GM23338 (cell line): ENCODE measurements at regions not wholly inside any gene's neighbourhood (a gene's known extent, or its start where the extent isn't known, plus 50 kb on each side); places are given as distances from the start of the nearest gene placed in this dataset.

ENCODE experiments used
- ATAC-seq: fragments of 200-7000 bp; cut with Tn5 transposase; 3 replicates; pipeline ENCODE4 v1.9.1; 2020
- DNase-seq: peaks from one replicate; pipeline ENCODE4 v3.0.0-alpha.2; 2015; ENCODE audit warnings: low spot score
- H2AFZ ChIP-seq: fragments of 200-600 bp; sonication (generic); 2 replicates; pipeline ENCODE4 v1.8.0; 2016; ENCODE audit warnings: antibody characterized with exemption, mild to moderate bottlenecking, moderate library complexity
- H3F3A ChIP-seq: fragments of 200-600 bp; sonication (generic); replicated peaks from 2 replicates; pipeline ENCODE4 v1.8.0; 2017; ENCODE audit warnings: antibody characterized with exemption, mixed run types, low read depth
- H3K27ac ChIP-seq: fragments of 200-600 bp; sonication (generic); 2 replicates; pipeline ENCODE4 v1.6.1; 2016; ENCODE audit warnings: low read depth
- H3K27me3 ChIP-seq: fragments of 200-600 bp; sonication (generic); 2 replicates; pipeline ENCODE4 v1.8.0; 2016; ENCODE audit warnings: mild to moderate bottlenecking, mixed run types, moderate library complexity; ENCODE audit not compliant: insufficient read depth
- H3K36me3 ChIP-seq: fragments of 200-600 bp; sonication (generic); 2 replicates; pipeline ENCODE4 v1.8.0; 2016; ENCODE audit warnings: mild to moderate bottlenecking; ENCODE audit not compliant: insufficient read depth
- H3K4me1 ChIP-seq: fragments of 200-600 bp; sonication (generic); 2 replicates; pipeline ENCODE4 v1.8.0; 2016; ENCODE audit warnings: mild to moderate bottlenecking, moderate library complexity; ENCODE audit not compliant: insufficient read depth
- H3K4me2 ChIP-seq: fragments of 200-600 bp; sonication (generic); 2 replicates; pipeline ENCODE4 v1.7.1; 2017; ENCODE audit warnings: mixed run types
- H3K4me3 ChIP-seq: fragments of 200-600 bp; sonication (generic); 2 replicates; pipeline ENCODE4 v1.6.1; 2016; ENCODE audit warnings: mixed run types
- H3K79me2 ChIP-seq: fragments of 200-600 bp; sonication (generic); replicated peaks from 2 replicates; pipeline ENCODE4 v1.8.0; 2017; ENCODE audit warnings: mild to moderate bottlenecking; ENCODE audit not compliant: insufficient read depth
- H3K9me2 ChIP-seq: fragments of 200-600 bp; sonication (generic); 2 replicates; pipeline ENCODE4 v1.8.0; 2017; ENCODE audit not compliant: insufficient read depth
- H4K20me1 ChIP-seq: fragments of 200-600 bp; sonication (generic); replicated peaks from 2 replicates; pipeline ENCODE4 v1.8.0; 2017; ENCODE audit warnings: mild to moderate bottlenecking; ENCODE audit not compliant: insufficient read depth
- H3K27ac Mint-ChIP-seq: 2 replicates; pipeline ENCODE4 v1.8.0; 2020; ENCODE audit warnings: inconsistent platforms, mild to moderate bottlenecking, moderate library complexity, mixed read lengths
- H3K27me3 Mint-ChIP-seq: 3 replicates; pipeline ENCODE4 v1.8.0; 2022; ENCODE audit warnings: low read depth, mild to moderate bottlenecking, moderate library complexity, mixed read lengths, inconsistent platforms; ENCODE audit not compliant: insufficient read depth, poor library complexity
- H3K36me3 Mint-ChIP-seq: 3 replicates; pipeline ENCODE4 v1.8.0; 2021; ENCODE audit warnings: low read depth, mild to moderate bottlenecking, inconsistent platforms, moderate library complexity, mixed read lengths
- H3K4me1 Mint-ChIP-seq: 3 replicates; pipeline ENCODE4 v1.8.0; 2020; ENCODE audit warnings: mild to moderate bottlenecking, inconsistent platforms, mixed read lengths
- H3K4me3 Mint-ChIP-seq: 3 replicates; pipeline ENCODE4 v1.8.0; 2021; ENCODE audit warnings: moderate library complexity, mild to moderate bottlenecking, inconsistent platforms, mixed read lengths
- H3K9me3 Mint-ChIP-seq: 3 replicates; pipeline ENCODE4 v1.8.0; 2020; ENCODE audit warnings: moderate library complexity, mild to moderate bottlenecking, inconsistent platforms, mixed read lengths
- CREB1 ChIP-seq: fragments of 250-450 bp; sonication (Bioruptor Pico); IDR thresholded peaks from 2 replicates; pipeline ENCODE4 v1.5.0; 2020; ENCODE audit warnings: low read depth, mild to moderate bottlenecking, moderate library complexity
- CTCF ChIP-seq, 2 experiments: fragments of 200-600 bp in 1 of 2; sonication (generic) in 1 of 2; conservative IDR thresholded peaks; 2 replicates each; pipeline versions ENCODE4 v1.5.1 to v1.6.1; 2016 to 2017; ENCODE audit warnings: antibody characterized with exemption in 2 of 2, low read depth in 2 of 2, mild to moderate bottlenecking in 2 of 2, moderate library complexity in 1 of 2
- EZH2 ChIP-seq: fragments of 200-600 bp; sonication (generic); IDR thresholded peaks from one replicate; pipeline ENCODE4 v1.8.0; 2017; ENCODE audit warnings: antibody characterized with exemption, mild to moderate bottlenecking, low read depth; ENCODE audit not compliant: unreplicated experiment
- EZH2phosphoT487 ChIP-seq: fragments of 200-600 bp; sonication (generic); IDR thresholded peaks from one replicate; pipeline ENCODE4 v1.8.1; 2018; ENCODE audit warnings: antibody characterized with exemption; ENCODE audit not compliant: unreplicated experiment
- JUNB ChIP-seq: IDR thresholded peaks from one replicate; pipeline ENCODE4 v1.6.1; 2016; ENCODE audit warnings: antibody characterized with exemption; ENCODE audit not compliant: unreplicated experiment
- NANOG ChIP-seq: IDR thresholded peaks from 2 replicates; pipeline ENCODE4 v1.6.1; 2016; ENCODE audit warnings: antibody characterized with exemption, borderline replicate concordance
- REST ChIP-seq: IDR thresholded peaks from one replicate; pipeline ENCODE4 v1.6.1; 2018; ENCODE audit warnings: antibody characterized with exemption; ENCODE audit not compliant: unreplicated experiment
- ZNF114 ChIP-seq: fragments of 250-450 bp; sonication (Bioruptor Pico); IDR thresholded peaks from 2 replicates; pipeline ENCODE4 v1.5.0; 2020; ENCODE audit warnings: mild to moderate bottlenecking, moderate library complexity
- ZNF331 ChIP-seq: fragments of 250-450 bp; sonication (Bioruptor Pico); IDR thresholded peaks from 2 replicates; pipeline ENCODE4 v1.5.0; 2020; ENCODE audit warnings: low read depth, mild to moderate bottlenecking, moderate library complexity
- ZNF462 ChIP-seq: fragments of 250-450 bp; sonication (Bioruptor Pico); IDR thresholded peaks from 2 replicates; pipeline ENCODE4 v1.5.0; 2020; ENCODE audit warnings: mild to moderate bottlenecking, moderate library complexity

- peaks cover 4% of the 10 kb centered on the region; the same call in 1 of the 2 replicates for H3K36me3 ChIP-seq
- no peak overlapping the region for H3K4me3 ChIP-seq
- peaks cover 25% of the 10 kb centered on the region for H3K4me1 ChIP-seq
- Mint-ChIP-seq H3K4me1 (peaks cover 14% of the 10 kb centered on the region), H3K36me3 (peaks cover 51% of the 10 kb centered on the region), H3K4me3 (no peak overlapping the region), H3K27me3 (peaks cover 14% of the 10 kb centered on the region), H3K9me3 (peaks cover 52% of the 10 kb centered on the region), H3K27ac (no peak overlapping the region)
- 0 out of 2 replicates have a peak, but pooled peaks cover 4% of the 10 kb centered on the region for H3F3A ChIP-seq
- 0 out of 2 replicates have a peak overlapping the region, but pooled peaks have one; percentile 35 for H3K4me2 ChIP-seq
- no peak for TF ChIP-seq NANOG
- no peak for TF ChIP-seq EZH2
- no peak for TF ChIP-seq ZNF331 (CRISPR knock-in tag)
- TF ChIP-seq CREB1 = no peak
- TF ChIP-seq ZNF462 (CRISPR knock-in tag) = no peak
- TF ChIP-seq CTCF (conservative IDR thresholded peaks at IDR 0.05; ENCODE audit: low read depth in 2 of 2) = no peak
- no peak for TF ChIP-seq REST
- TF ChIP-seq EZH2phosphoT487 = no peak
- no peak for TF ChIP-seq JUNB
- no peak for TF ChIP-seq ZNF114
- ATAC-seq (no peak), DNase-seq (no peak)
- H3K79me2 ChIP-seq = no peaks in the 10 kb centered on the region
- 0 out of 2 replicates have a peak, but pooled peaks cover 3% of the 10 kb centered on the region for H3K9me2 ChIP-seq
- no peak overlapping the region for H2AFZ ChIP-seq
- H3K27ac ChIP-seq = peak overlapping the region; percentile 72; the same call in 1 of the 2 replicates
- no peaks in the 10 kb centered on the region for H3K27me3 ChIP-seq
- no peaks in the 10 kb centered on the region for H4K20me1 ChIP-seq
Observed at GRCh38 chr18:56412951-56413350, 225.4 kb downstream of the TXNL1 start.
